GM12892 (cell line): ENCODE measurements at regions not wholly inside any gene's neighbourhood (a gene's known extent, or its start where the extent isn't known, plus 50 kb on each side); places are given as distances from the start of the nearest gene placed in this dataset.

ENCODE experiments used
- DNase-seq: peaks from one replicate; pipeline ENCODE4 v3.0.0; 2011; ENCODE audit not compliant: insufficient read length
- FAIRE-seq: peaks from 2 replicates; lab custom pipeline; 2011; peaks lifted over from hg19 to GRCh38; lab: Jason Lieb, UNC
- POLR2A ChIP-seq: IDR thresholded peaks from 2 replicates; pipeline ENCODE4 v1.6.1; 2011; ENCODE audit warnings: low read depth, low read length, control low read depth
- POLR2AphosphoS5 ChIP-seq: IDR thresholded peaks from 2 replicates; pipeline ENCODE4 v1.6.1; 2011; ENCODE audit warnings: low read depth, low read length, control low read depth
- TAF1 ChIP-seq: IDR thresholded peaks from 2 replicates; pipeline ENCODE4 v1.6.1; 2011; ENCODE audit warnings: low read depth, mild to moderate bottlenecking, control low read depth, low read length, borderline replicate concordance

DNA sequence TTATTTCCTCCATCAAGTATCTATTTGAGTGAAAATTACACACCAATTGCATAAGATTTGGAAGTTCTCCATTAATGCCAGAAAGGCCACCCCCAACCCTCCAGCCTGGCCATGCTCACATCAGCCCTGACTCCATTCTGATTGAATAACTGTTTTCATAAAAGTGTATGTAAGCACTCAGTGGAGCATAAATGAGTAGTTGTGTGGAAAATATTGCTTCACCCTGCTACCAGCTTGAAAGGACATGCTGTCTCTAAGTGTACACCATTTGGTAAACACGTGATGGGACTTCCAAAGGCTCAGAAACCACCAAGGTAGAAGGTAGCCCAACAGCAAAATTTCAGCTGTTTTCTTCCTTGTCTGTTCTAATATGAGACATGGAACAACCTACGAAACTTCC lies 393.8 kb downstream of the ZNF385D start:
- FAIRE-seq (no peak), DNase-seq (no peak)
- TF ChIP-seq POLR2A (no peak), TAF1 (no peak), POLR2AphosphoS5 (no peak)

DNA sequence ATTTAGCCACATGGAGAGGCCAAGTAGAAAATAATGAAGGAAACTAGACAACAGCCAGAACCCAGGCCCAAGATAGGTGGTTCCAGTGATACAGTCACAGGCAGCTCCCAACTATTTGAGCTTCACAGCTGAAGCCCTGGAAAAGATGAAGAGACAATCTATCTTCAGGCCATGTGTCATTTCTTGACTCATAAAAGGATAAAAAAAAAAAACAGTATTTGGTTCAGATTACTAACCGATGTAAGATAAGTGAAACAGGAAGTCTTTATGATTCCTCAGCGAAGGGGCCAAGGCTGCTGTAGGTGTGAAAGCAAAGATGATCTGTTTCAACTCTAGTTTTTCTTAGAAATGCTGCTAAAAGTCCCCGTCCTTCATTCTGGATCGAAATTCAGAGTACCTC lies 394.6 kb downstream of the ZNF385D start:
- no peak for FAIRE-seq
- no peak for DNase-seq
- TF ChIP-seq POLR2A: no peak
- no peak for TF ChIP-seq TAF1
- no peak for TF ChIP-seq POLR2AphosphoS5

DNA sequence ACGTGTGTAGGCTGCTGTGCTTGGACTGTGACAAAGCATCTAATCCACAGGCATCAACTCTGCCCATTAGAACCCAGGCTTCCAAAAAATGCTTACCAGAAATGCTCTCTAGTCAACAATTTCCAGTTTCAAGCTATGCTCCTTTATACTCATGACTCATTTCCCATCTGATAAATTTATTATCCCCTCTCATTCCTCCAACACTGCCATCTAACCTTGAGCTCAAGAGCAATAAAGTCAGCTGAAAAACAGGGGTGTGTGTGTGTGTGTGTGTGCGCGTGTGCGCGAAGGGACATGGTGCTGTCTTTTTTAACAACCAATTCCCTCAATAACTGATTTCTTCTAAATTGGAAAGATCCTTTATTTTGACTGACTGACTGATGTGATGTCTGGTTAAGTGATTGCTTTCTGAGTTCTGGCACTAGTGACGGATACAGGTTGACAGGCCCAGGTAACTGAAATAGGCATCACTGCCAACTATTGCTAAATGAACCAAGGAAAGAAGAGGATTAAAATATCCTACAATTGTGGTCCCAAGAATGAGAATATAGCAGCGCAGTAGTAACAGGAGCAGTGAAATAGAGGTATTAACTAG lies 405.5 kb downstream of the ZNF385D start:
- no peak for TF ChIP-seq POLR2A
- no peak for TF ChIP-seq POLR2AphosphoS5
- no peak for TF ChIP-seq TAF1
- FAIRE-seq: no peak
- DNase-seq: no peak

DNA sequence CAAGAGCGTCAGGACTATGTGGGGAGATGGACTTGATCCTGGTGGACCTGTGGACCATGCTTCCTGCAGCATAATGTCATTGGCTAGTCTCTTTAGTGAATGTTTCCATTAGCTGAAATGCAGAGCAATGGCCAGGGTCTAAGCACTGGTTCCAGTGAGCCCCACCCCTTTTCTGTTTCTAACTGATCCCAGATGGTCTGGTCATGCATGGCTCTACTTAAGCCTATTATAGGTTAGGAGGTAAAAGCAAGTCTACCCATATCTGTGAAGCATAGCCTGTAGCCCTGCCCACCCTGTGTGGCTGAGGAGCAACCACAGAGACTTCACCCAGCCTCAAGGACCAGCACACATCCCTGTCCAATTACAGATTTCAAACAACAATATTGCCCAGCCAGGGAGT lies 419.2 kb downstream of the ZNF385D start:
- TF ChIP-seq POLR2A: no peak
- TF ChIP-seq POLR2AphosphoS5: no peak
- no peak for TF ChIP-seq TAF1
- DNase-seq: no peak
- FAIRE-seq: no peak

GRCh38 chr3:21331321-21331720 lies 419.7 kb downstream of the ZNF385D start:
- TF ChIP-seq POLR2AphosphoS5: no peak
- no peak for TF ChIP-seq POLR2A
- no peak for TF ChIP-seq TAF1
- DNase-seq (no peak), FAIRE-seq (no peak)

- TF ChIP-seq TAF1 (no peak), POLR2AphosphoS5 (no peak), POLR2A (no peak)
- FAIRE-seq: no peak
- no peak for DNase-seq
Observed at GRCh38 chr3:21330293-21330692, 420.7 kb downstream of the ZNF385D start.

DNA sequence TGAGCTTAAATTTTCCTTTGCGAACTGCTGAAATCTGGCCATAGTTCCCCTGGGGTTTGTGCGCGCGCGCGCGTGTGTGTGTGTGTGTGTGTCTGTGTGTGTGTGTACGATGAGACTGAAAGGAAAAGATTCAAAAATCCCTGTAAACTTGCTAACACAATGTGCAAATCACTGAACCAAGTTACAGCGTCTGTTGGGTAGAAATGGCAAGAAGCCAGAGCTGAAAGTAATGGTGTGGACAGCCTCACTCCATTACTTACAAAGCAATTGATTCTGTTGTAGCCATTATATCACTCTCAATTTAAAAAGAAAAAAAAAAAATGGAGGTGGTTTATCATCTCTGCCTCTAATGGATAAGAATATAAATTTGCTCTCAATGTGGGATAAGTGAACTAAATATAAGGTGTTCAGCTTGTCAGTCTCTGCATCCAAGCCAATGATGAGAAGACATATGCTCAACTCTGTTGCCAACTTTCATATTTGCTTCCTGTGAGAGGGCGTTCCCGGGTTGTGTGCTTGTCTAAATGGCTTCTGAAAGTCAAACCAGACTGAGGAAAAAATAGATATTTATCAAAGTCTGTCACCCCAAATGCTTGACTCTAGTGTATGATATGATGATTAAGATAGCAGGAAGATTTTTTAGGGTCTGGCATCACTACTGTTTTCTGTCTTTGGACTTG lies 422.2 kb downstream of the ZNF385D start:
- TF ChIP-seq POLR2A: no peak
- TF ChIP-seq POLR2AphosphoS5: no peak
- TF ChIP-seq TAF1: no peak
- no peak for DNase-seq
- FAIRE-seq: no peak

- no peak for FAIRE-seq
- DNase-seq: no peak
- TF ChIP-seq POLR2AphosphoS5: no peak
- TF ChIP-seq POLR2A: no peak
- no peak for TF ChIP-seq TAF1
Observed at GRCh38 chr3:21326704-21327475, 424.1 kb downstream of the ZNF385D start.

DNA sequence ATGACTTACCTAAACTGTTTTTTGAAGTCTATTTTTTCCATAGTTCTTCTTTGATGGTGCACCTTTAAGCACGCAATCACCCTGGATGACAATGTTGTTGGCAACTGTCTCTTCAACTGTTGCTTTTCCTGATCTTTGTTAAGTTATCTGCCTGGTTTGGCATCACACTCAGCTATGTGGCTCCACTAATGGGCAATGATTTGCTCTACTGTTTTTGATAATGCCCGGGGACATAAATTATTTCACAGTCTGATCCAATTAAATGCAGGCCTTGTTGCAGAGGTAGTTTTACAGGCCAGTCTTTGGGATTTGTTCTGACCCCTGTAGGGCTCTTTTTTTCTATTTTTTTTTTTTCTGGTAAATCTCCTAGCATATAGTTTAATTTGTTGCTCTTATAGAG lies 436.3 kb downstream of the ZNF385D start:
- DNase-seq (no peak), FAIRE-seq (no peak)
- TF ChIP-seq POLR2AphosphoS5: no peak
- TF ChIP-seq POLR2A: no peak
- TF ChIP-seq TAF1: no peak

DNA sequence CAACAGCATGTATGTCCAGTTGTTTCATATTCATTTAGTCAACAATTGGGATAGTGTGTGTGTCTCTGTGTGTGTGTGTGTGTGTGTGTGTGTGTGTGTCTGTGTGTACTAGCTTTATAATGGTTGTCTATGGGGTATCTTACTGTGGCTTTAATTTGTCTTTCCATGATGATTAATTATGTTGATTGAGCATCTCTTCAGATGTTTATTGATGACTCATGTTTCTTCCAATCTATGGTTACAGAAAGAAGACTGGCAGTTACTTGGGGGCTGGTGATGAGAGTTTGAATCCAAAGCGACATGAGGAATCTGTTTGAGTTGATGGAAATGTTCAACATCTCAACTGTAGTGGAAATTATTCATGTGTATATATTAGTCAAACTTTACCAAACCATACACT lies 440.1 kb downstream of the ZNF385D start:
- TF ChIP-seq TAF1: no peak
- no peak for TF ChIP-seq POLR2AphosphoS5
- no peak for TF ChIP-seq POLR2A
- no peak for DNase-seq
- no peak for FAIRE-seq

GRCh38 chr3:21310161-21310560 lies 440.8 kb downstream of the ZNF385D start:
- DNase-seq (no peak), FAIRE-seq (no peak)
- TF ChIP-seq TAF1 (no peak), POLR2AphosphoS5 (no peak), POLR2A (no peak)

DNA sequence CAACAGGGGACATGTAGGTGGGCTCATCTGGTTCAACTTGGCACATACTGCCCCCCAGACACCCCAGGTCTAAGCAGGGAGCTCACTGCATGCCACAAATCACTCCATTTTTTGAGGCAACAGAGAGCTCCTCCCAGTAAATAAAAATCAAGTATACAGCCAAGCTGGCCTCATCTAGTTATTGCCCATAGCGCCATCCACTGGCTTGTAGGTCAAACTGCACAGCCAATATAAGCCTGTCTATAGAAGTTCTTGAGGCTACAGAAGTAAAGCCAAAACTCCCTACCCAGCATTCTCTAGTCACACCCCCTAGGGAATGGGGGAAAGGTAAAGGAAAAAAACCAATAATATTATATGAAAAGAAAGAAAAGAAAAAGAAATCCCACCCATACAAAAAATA lies 453.7 kb downstream of the ZNF385D start:
- TF ChIP-seq TAF1 (no peak), POLR2AphosphoS5 (no peak), POLR2A (no peak)
- no peak for FAIRE-seq
- DNase-seq: no peak
